ENCODE measurements at regions not wholly inside any gene's neighbourhood (a gene's known extent, or its start where the extent isn't known, plus 50 kb on each side); places are given as distances from the start of the nearest gene placed in this dataset.

- H3K9me3 ChIP-seq (ENCODE audit: control insufficient read depth, insufficient read depth, low read depth, low read length), result no peaks in the 10 kb centered on the region
- no peak overlapping the region for H3K4me3 ChIP-seq (ENCODE audit: low read depth in 2 of 2, low read length in 2 of 2)
- TF ChIP-seq POLR2AphosphoS5 (IDR thresholded peaks at IDR 0.05; ENCODE audit: low read depth, low read length) (no peak), CTCF (IDR thresholded peaks at IDR 0.05) (no peak), REST (IDR thresholded peaks at IDR 0.05; ENCODE audit: insufficient read depth in 1 of 2, low read depth in 2 of 2, low read length in 1 of 2) (no peak), SIN3A (IDR thresholded peaks at IDR 0.05; ENCODE audit: borderline replicate concordance, insufficient read depth, low read depth, low read length) (no peak), TCF7L2 (IDR thresholded peaks at IDR 0.05; ENCODE audit: low read depth, low read length) (no peak)
- no peaks in the 10 kb centered on the region for H3K36me3 ChIP-seq (ENCODE audit: control insufficient read depth, insufficient read depth, low read length)
- no peaks in the 10 kb centered on the region for H3K27me3 ChIP-seq (ENCODE audit: control insufficient read depth, insufficient read depth, low read length)
- no TSS peak for BruUV-seq (replicated peaks)
- ChIA-PET POLR2A (no interaction called here), CTCF (no interaction called here)
- no peak for DNase-seq (ENCODE audit: low read depth, low spot score)
- no peak overlapping the region for H3K27ac ChIP-seq (ENCODE audit: low read length)
- in situ Hi-C loops (cut with HindIII; ENCODE audit: low pct_unique_long_range_greater_than_20kb, low sequenced_read_pairs) (no loop called here), intact Hi-C loops (cut with micrococcal nuclease; ENCODE audit: unreplicated experiment) (no loop called here)
- no peaks in the 10 kb centered on the region for H3K4me1 ChIP-seq (ENCODE audit: control insufficient read depth, insufficient read depth, low read length)
- ATAC-seq, result no peak
Measured at GRCh38 chr11:110989428-110990133, 255.9 kb upstream of the POU2AF2 start.

GRCh38 chr11:110988671-110989070 is 256.9 kb upstream of the POU2AF2 start:
- no peak for TF ChIP-seq TCF7L2 (IDR thresholded peaks at IDR 0.05; ENCODE audit: low read depth, low read length)
- TF ChIP-seq POLR2AphosphoS5 (IDR thresholded peaks at IDR 0.05; ENCODE audit: low read depth, low read length), result no peak
- Histone ChIP-seq H3K4me3 (ENCODE audit: low read depth in 2 of 2, low read length in 2 of 2) (no peak overlapping the region), H3K27me3 (ENCODE audit: control insufficient read depth, insufficient read depth, low read length) (no peaks in the 10 kb centered on the region), H3K27ac (ENCODE audit: low read length) (no peak overlapping the region), H3K4me1 (ENCODE audit: control insufficient read depth, insufficient read depth, low read length) (no peaks in the 10 kb centered on the region), H3K36me3 (ENCODE audit: control insufficient read depth, insufficient read depth, low read length) (no peaks in the 10 kb centered on the region), H3K9me3 (ENCODE audit: control insufficient read depth, insufficient read depth, low read depth, low read length) (no peaks in the 10 kb centered on the region)
- no peak for ATAC-seq
- ChIA-PET POLR2A (no interaction called here), CTCF (no interaction called here)
- no TSS peak for BruUV-seq (replicated peaks)
- DNase-seq (ENCODE audit: low read depth, low spot score), result no peak
- in situ Hi-C loops (cut with HindIII; ENCODE audit: low pct_unique_long_range_greater_than_20kb, low sequenced_read_pairs), result no loop called here
- intact Hi-C loops (cut with micrococcal nuclease; ENCODE audit: unreplicated experiment), result no loop called here

GRCh38 chr11:110986016-110986415 is 259.5 kb upstream of the POU2AF2 start:
- CTCF ChIA-PET, result no interaction called here
- in situ Hi-C loops (cut with HindIII; ENCODE audit: low pct_unique_long_range_greater_than_20kb, low sequenced_read_pairs), result no loop called here
- no peaks in the 10 kb centered on the region for H3K36me3 ChIP-seq (ENCODE audit: control insufficient read depth, insufficient read depth, low read length)

More at GRCh38 chr11:110986016-110986415, 259.5 kb upstream of the POU2AF2 start:
- DNase-seq (ENCODE audit: low read depth, low spot score), result no peak
- ATAC-seq, result no peak
- H3K4me3 ChIP-seq (ENCODE audit: low read depth in 2 of 2, low read length in 2 of 2), result no peak overlapping the region
- POLR2A ChIA-PET, result no interaction called here
- intact Hi-C loops (cut with micrococcal nuclease; ENCODE audit: unreplicated experiment), result no loop called here
- no TSS peak for BruUV-seq (replicated peaks)
- no peaks in the 10 kb centered on the region for H3K9me3 ChIP-seq (ENCODE audit: control insufficient read depth, insufficient read depth, low read depth, low read length)
- TF ChIP-seq CTCF (IDR thresholded peaks at IDR 0.05) (no peak), TCF7L2 (IDR thresholded peaks at IDR 0.05; ENCODE audit: low read depth, low read length) (no peak), POLR2AphosphoS5 (IDR thresholded peaks at IDR 0.05; ENCODE audit: low read depth, low read length) (no peak), SIN3A (IDR thresholded peaks at IDR 0.05; ENCODE audit: borderline replicate concordance, insufficient read depth, low read depth, low read length) (no peak), REST (IDR thresholded peaks at IDR 0.05; ENCODE audit: insufficient read depth in 1 of 2, low read depth in 2 of 2, low read length in 1 of 2) (no peak)
- H3K4me1 ChIP-seq (ENCODE audit: control insufficient read depth, insufficient read depth, low read length), result no peaks in the 10 kb centered on the region
- no peak overlapping the region for H3K27ac ChIP-seq (ENCODE audit: low read length)
- no peaks in the 10 kb centered on the region for H3K27me3 ChIP-seq (ENCODE audit: control insufficient read depth, insufficient read depth, low read length)
